K562 (cell line): ENCODE measurements at regions not wholly inside any gene's neighbourhood (a gene's known extent, or its start where the extent isn't known, plus 50 kb on each side); places are given as distances from the start of the nearest gene placed in this dataset.
"Not testable (repeated sequence)": the region's sequence is repeated elsewhere in the genome, so short reads cannot be mapped to it uniquely, and the experiment has no call there.

Source experiments
- ATAC-seq: fragments of 200-7000 bp; cut with Tn5 transposase; 3 replicates; pipeline ENCODE4 v1.9.1; 2020; ENCODE audit warnings: moderate library complexity
- BruUV-seq: library from RNA; stranded (reverse); fragments of 400-500 nt; replicated peaks from 2 replicates; lab custom pipeline; 2021; lab: Mats Ljungman, UMichigan
- CTCF ChIA-PET: fragments of 300-600 bp; formaldehyde crosslinking; extraction: SDS; loops from one replicate; lab custom pipeline; 2021; ENCODE audit warnings: low intra/inter-chr PET ratio; lab: Yijun Ruan, JAX
- POLR2A ChIA-PET: fragments of 300-600, 350-650 bp; sonication (Branson Sonifier 250); formaldehyde crosslinking; extraction: SDS; loops from one replicate; lab custom pipeline; 2021; ENCODE audit warnings: antibody characterized with exemption, inconsistent platforms; lab: Yijun Ruan, JAX
- DNase-seq, 4 experiments: peaks; one replicate each; pipeline versions ENCODE4 v3.0.0 to v3.0.0-alpha.2; 2011 to 2018; ENCODE audit warnings: low spot score in 3 of 4, mixed read lengths in 3 of 4; ENCODE audit errors: extremely low read depth in 1 of 4
- FAIRE-seq: peaks from 2 replicates; lab custom pipeline; 2011; peaks lifted over from hg19 to GRCh38; lab: Jason Lieb, UNC
- H2AFZ ChIP-seq: 2 replicates; pipeline ENCODE4 v1.6.0; 2011; ENCODE audit warnings: low read depth, low read length, control low read depth, inconsistent platforms
- H3K27ac ChIP-seq: fragments of 200-600 bp; 3 replicates; pipeline ENCODE4 v1.8.0; 2011; ENCODE audit warnings: low read depth, mild to moderate bottlenecking, control low read depth, inconsistent platforms, low read length, moderate library complexity, mixed read lengths; ENCODE audit errors: extremely low read depth
- H3K27me3 ChIP-seq, 2 experiments: fragments of 300-600 bp in 1 of 2; 2 replicates in 1 of 2; 3 replicates in 1 of 2; pipeline versions ENCODE4 v1.6.0 to v1.8.0; 2011; ENCODE audit warnings: inconsistent platforms in 2 of 2, low read length in 2 of 2, mild to moderate bottlenecking in 1 of 2, mixed read lengths in 1 of 2, moderate library complexity in 1 of 2; ENCODE audit not compliant: control insufficient read depth in 2 of 2, insufficient read depth in 2 of 2
- H3K36me3 ChIP-seq: fragments of 300-600 bp; 3 replicates; pipeline ENCODE4 v1.8.0; 2011; ENCODE audit warnings: mild to moderate bottlenecking, low read length, inconsistent platforms; ENCODE audit not compliant: control insufficient read depth, insufficient read depth
- H3K4me1 ChIP-seq, 2 experiments: fragments of 200-600 bp in 1 of 2; replicated peaks in 1 of 2; 2 replicates in 1 of 2; 3 replicates in 1 of 2; pipeline versions ENCODE4 v1.5.1 to v1.8.0; 2011; ENCODE audit warnings: inconsistent platforms in 2 of 2, low read length in 2 of 2, mild to moderate bottlenecking in 1 of 2, mixed read lengths in 1 of 2, moderate library complexity in 1 of 2; ENCODE audit not compliant: control insufficient read depth in 2 of 2, insufficient read depth in 2 of 2
- H3K4me2 ChIP-seq: 2 replicates; pipeline ENCODE4 v1.6.1; 2011; ENCODE audit warnings: low read length, control low read depth, inconsistent platforms, mixed read lengths; ENCODE audit not compliant: insufficient read depth
- H3K4me3 ChIP-seq: fragments of 200-600 bp; sonication (generic), shearing (Covaris generic); 2 replicates; pipeline ENCODE4 v1.5.1; 2016; ENCODE audit warnings: control low read depth, inconsistent platforms
- H3K79me2 ChIP-seq: fragments of 200-600 bp; 3 replicates; pipeline ENCODE4 v1.8.0; 2011; ENCODE audit warnings: low read length, inconsistent platforms; ENCODE audit not compliant: control insufficient read depth, insufficient read depth
- H3K9ac ChIP-seq, 2 experiments: 2 replicates each; pipeline versions ENCODE4 v1.6.0 to v1.6.1; 2011; ENCODE audit warnings: low read depth in 2 of 2, low read length in 2 of 2, control low read depth in 1 of 2, inconsistent platforms in 1 of 2, mild to moderate bottlenecking in 1 of 2, mixed read lengths in 1 of 2; ENCODE audit not compliant: insufficient read depth in 1 of 2
- H3K9me1 ChIP-seq: one replicate; pipeline ENCODE4 v1.6.0; 2011; ENCODE audit warnings: inconsistent platforms, mild to moderate bottlenecking, low read length, moderate library complexity; ENCODE audit not compliant: control insufficient read depth, insufficient read depth
- H3K9me3 ChIP-seq: replicated peaks from 2 replicates; pipeline ENCODE4 v1.5.1; 2011; ENCODE audit warnings: low read depth, low read length, inconsistent platforms; ENCODE audit not compliant: control insufficient read depth, insufficient read depth
- H4K20me1 ChIP-seq: replicated peaks from 2 replicates; pipeline ENCODE4 v1.6.1; 2011; ENCODE audit warnings: low read length, inconsistent platforms, mixed read lengths; ENCODE audit not compliant: control insufficient read depth, insufficient read depth
- CHD1 ChIP-seq: fragments of 200-600 bp; sonication (generic); IDR thresholded peaks from one replicate; pipeline ENCODE4 v1.6.1; 2012; ENCODE audit warnings: mild to moderate bottlenecking, moderate library complexity, low read length, inconsistent platforms
- DPF2 ChIP-seq: fragments of 450-650 bp; IDR thresholded peaks from 2 replicates; pipeline ENCODE4 v1.6.1; 2016
- E2F3 ChIP-seq: fragments of 250-450 bp; sonication (Bioruptor Pico); IDR thresholded peaks from 2 replicates; pipeline ENCODE4 v1.4.0; 2020; ENCODE audit warnings: mild to moderate bottlenecking
- FOXA3 ChIP-seq, 2 experiments: fragments of 450-650 bp in 1 of 2; sonication (generic) in 1 of 2; formaldehyde crosslinking; IDR thresholded peaks in 1 of 2; conservative IDR thresholded peaks in 1 of 2; 2 replicates each; pipeline versions ENCODE4 v1.4.0 to v1.8.0; 2020 to 2022; ENCODE audit warnings: mild to moderate bottlenecking in 2 of 2, missing genetic modification reagents in 1 of 2
- GTF2F1 ChIP-seq: IDR thresholded peaks from 2 replicates; pipeline ENCODE4 v1.6.1; 2011; ENCODE audit warnings: low read depth, low read length, improper control_type of control experiment
- PHB2 ChIP-seq: fragments of 450-650 bp; IDR thresholded peaks from 2 replicates; pipeline ENCODE4 v1.6.1; 2017; ENCODE audit warnings: low read depth
- PRPF4 ChIP-seq: fragments of 200-400 bp; formaldehyde crosslinking; IDR thresholded peaks from one replicate; pipeline ENCODE4 v1.6.1; 2017; ENCODE audit warnings: low read length, low read depth, mild to moderate bottlenecking; ENCODE audit not compliant: insufficient read depth, poor library complexity, severe bottlenecking
- SMAD3 ChIP-seq: fragments of 450-650 bp; formaldehyde crosslinking; conservative IDR thresholded peaks from 2 replicates; pipeline ENCODE4 v1.4.0; 2020; ENCODE audit warnings: mild to moderate bottlenecking
- SMC3 ChIP-seq: conservative IDR thresholded peaks from 2 replicates; pipeline ENCODE4 v1.6.1; 2011; ENCODE audit warnings: low read depth, low read length, improper control_type of control experiment; ENCODE audit not compliant: insufficient read depth
- SREBF2 ChIP-seq: sonication (generic); formaldehyde crosslinking; IDR thresholded peaks from 2 replicates; pipeline ENCODE4 v1.4.0; 2020; ENCODE audit warnings: mild to moderate bottlenecking, missing genetic modification reagents
- ZBTB17 ChIP-seq: fragments of 450-650 bp; formaldehyde crosslinking; IDR thresholded peaks from 2 replicates; pipeline ENCODE4 v1.4.0; 2020; ENCODE audit warnings: mild to moderate bottlenecking
- ZNF41 ChIP-seq: fragments of 250-450 bp; sonication (Bioruptor Pico); conservative IDR thresholded peaks from 2 replicates; pipeline ENCODE4 v1.4.0; 2020; ENCODE audit warnings: mild to moderate bottlenecking
- ZNF57 ChIP-seq: fragments of 450-650 bp; formaldehyde crosslinking; IDR thresholded peaks from 2 replicates; pipeline ENCODE4 v1.4.0; 2020; ENCODE audit warnings: mild to moderate bottlenecking, moderate library complexity
- WGBS: fragments of 100-300 bp; shearing (Covaris generic); methylation state at CpG from one replicate; pipeline ENCODE4 v1.1.6; 2016; ENCODE audit warnings: low coverage, mixed read lengths; ENCODE audit not compliant: insufficient coverage; ENCODE audit errors: missing lambda C conversion rate; 5-methylcytosine and 5-hydroxymethylcytosine counted together
- in situ Hi-C: fragments of 300-500 bp; cut with MboI; formaldehyde crosslinking; loops from 4 replicates; pipeline ENCODE4 v1.15.0; 2018; ENCODE audit warnings: inconsistent platforms, mixed read lengths
- intact Hi-C: fragments of 100-400 bp; cut with micrococcal nuclease; formaldehyde crosslinking; loops from 2 replicates; pipeline ENCODE4 v1.14.2; 2022

DNA sequence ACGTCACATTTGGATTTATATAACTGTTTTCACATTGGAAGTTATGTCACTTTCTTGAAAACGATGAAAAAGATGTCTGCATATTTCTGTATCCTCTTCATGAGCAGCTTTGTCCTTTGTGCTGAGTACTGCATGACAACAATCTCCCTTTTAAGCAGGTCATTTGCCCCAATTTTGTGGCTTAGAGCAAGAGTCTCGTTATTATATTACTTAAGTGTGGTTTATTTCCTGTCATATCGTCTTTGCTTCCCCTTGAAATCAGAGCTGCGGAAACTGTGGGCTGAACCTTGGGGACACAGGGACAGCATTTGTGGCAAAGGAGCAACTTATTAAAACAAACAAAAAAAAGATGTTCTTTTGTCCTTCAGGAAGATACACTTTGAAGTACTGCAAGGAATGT lies 254.0 kb upstream of the DSEL start (continued):
- TF ChIP-seq FOXA3 (CRISPR knock-in tag; conservative IDR thresholded peaks at IDR 0.05 in 1 of 2, IDR thresholded peaks at IDR 0.05 in 1 of 2), result no peak
- no peak for TF ChIP-seq SMAD3 (CRISPR knock-in tag)
- no peak for TF ChIP-seq PHB2
- TF ChIP-seq E2F3 (CRISPR knock-in tag), result no peak
- no peak for TF ChIP-seq SMC3
- no peak for TF ChIP-seq ZNF57
- TF ChIP-seq ZNF41, result no peak

DNA sequence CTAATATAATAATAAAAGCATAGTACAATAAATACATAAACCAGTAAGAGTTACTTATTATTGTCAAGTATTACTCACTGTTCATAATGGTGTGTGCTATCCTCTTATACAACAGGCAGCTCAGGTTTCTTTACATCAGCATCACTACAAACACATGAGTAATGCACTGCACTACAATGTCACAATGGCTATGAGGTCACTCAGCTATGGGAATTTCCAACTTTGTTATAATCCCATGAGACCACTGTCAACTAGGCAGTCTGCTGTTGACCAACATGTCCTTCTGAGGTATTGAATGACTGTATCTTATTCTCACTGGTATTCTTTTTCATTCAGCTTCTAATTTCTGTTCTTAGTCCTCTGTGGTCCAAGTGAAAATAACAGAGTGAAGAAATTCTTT lies 250.4 kb upstream of the DSEL start:
- TF ChIP-seq PRPF4 (no peak), SREBF2 (CRISPR knock-in tag) (no peak), ZBTB17 (no peak), DPF2 (no peak), CHD1 (no peak), GTF2F1 (no peak)
- Histone ChIP-seq H3K4me1 (no peaks in the 10 kb centered on the region), H3K36me3 (no peaks in the 10 kb centered on the region), H3K9ac (no peak overlapping the region), H3K9me3 (no peaks in the 10 kb centered on the region), H3K4me3 (no peak overlapping the region), H3K27ac (no peak overlapping the region), H3K79me2 (no peaks in the 10 kb centered on the region), H2AFZ (no peak overlapping the region), H4K20me1 (no peaks in the 10 kb centered on the region), H3K27me3 (no peaks in the 10 kb centered on the region), H3K9me1 (no peaks in the 10 kb centered on the region), H3K4me2 (no peak overlapping the region)
- no peak for ATAC-seq
- intact Hi-C loops (no loop called here), in situ Hi-C loops (no loop called here)
- CTCF ChIA-PET, result no interaction called here
- no peak for FAIRE-seq
- DNase-seq, result no peak
- BruUV-seq, result no TSS peak
- POLR2A ChIA-PET, result no interaction called here

DNA sequence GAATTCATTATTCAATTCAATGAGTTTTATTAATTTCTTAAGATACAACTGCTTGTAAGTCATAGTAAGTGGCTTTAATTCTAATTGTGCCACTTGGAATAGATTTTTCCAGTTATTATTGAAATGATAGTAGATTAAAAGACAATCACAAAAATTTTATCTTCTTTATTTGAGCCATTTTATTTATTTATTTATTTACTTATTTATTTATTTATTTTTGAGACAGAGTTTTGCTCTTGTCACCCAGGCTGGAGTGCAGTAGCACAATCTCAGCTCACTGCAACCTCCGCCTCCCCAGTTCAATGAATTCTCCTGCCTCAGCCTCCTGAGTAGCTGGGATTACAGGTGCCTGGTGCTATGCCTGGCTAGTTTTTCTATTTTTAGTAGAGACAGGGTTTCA lies 235.7 kb upstream of the DSEL start:
- BruUV-seq, H3K27me3 ChIP-seq, POLR2A ChIA-PET, FAIRE-seq, H3K36me3 ChIP-seq, ATAC-seq, H4K20me1 ChIP-seq, H2AFZ ChIP-seq, H3K4me2 ChIP-seq, H3K9me3 ChIP-seq, CTCF ChIA-PET, intact Hi-C loops, H3K9ac ChIP-seq, H3K9me1 ChIP-seq, H3K27ac ChIP-seq, H3K79me2 ChIP-seq, H3K4me3 ChIP-seq, DNase-seq, H3K4me1 ChIP-seq, in situ Hi-C loops: not testable (repeated sequence)
- WGBS, result 11% methylated on average over 1 of the region's 1 CpG
